ENCODE measurements at regions not wholly inside any gene's neighbourhood (a gene's known extent, or its start where the extent isn't known, plus 50 kb on each side); places are given as distances from the start of the nearest gene placed in this dataset.

DNA sequence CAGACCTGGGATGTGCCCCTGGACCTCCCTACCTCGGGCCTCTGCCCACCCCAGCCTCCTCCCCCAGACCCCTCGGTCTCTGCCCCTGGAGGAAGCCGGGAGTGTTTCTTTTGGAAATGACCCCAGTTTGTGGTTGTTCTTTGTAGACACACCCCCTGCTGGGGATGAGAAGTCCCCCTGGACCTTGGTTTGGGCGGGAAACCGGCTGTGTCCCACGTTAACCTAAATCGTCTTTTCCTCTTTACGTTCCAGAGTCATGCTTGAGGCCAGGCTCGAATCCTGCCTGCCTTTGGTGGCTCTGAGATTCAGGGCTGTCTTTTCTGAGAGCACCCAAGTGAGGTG lies 116.6 kb downstream of the METRNL start:
- Histone ChIP-seq H3K9ac (ENCODE audit: low read length) (no peak overlapping the region), H3K4me1 (ENCODE audit: insufficient read depth, low read length, severe bottlenecking) (peaks cover 23% of the 10 kb centered on the region), H3K27ac (ENCODE audit: low read depth, low read length, poor library complexity, severe bottlenecking) (no peak overlapping the region), H3K9me3 (ENCODE audit: low read length) (no peaks in the 10 kb centered on the region), H3K36me3 (ENCODE audit: insufficient read depth, low read length) (no peaks in the 10 kb centered on the region), H4K20me1 (ENCODE audit: insufficient read depth, low read length) (no peaks in the 10 kb centered on the region), H3K9me2 (ENCODE audit: low read depth, low read length) (no peaks in the 10 kb centered on the region), H3K4me3 (ENCODE audit: low read depth, low read length, poor library complexity, severe bottlenecking) (no peak overlapping the region), H2AFZ (ENCODE audit: low read length) (no peak overlapping the region), H3K27me3 (ENCODE audit: insufficient read depth, low read length) (no peaks in the 10 kb centered on the region; the same call in 1 of the 2 replicates), H3K4me2 (ENCODE audit: low read length) (no peak overlapping the region), H3K79me2 (ENCODE audit: insufficient read depth, low read length) (no peaks in the 10 kb centered on the region), H3F3A (ENCODE audit: insufficient read depth, low read length) (no peaks in the 10 kb centered on the region)
- no peak for TF ChIP-seq EZH2 (IDR thresholded peaks at IDR 0.05; ENCODE audit: borderline replicate concordance, low read length)
- TF ChIP-seq CTCF (IDR thresholded peaks at IDR 0.05; ENCODE audit: low read length) = no peak

GRCh38 chr17:83196366-83196765 lies 117.0 kb downstream of the METRNL start:
- Histone ChIP-seq H3K79me2 (ENCODE audit: insufficient read depth, low read length) (no peaks in the 10 kb centered on the region), H3K27ac (ENCODE audit: low read depth, low read length, poor library complexity, severe bottlenecking) (no peak overlapping the region), H3K9ac (ENCODE audit: low read length) (no peak overlapping the region), H3K4me3 (ENCODE audit: low read depth, low read length, poor library complexity, severe bottlenecking) (no peak overlapping the region), H3K27me3 (ENCODE audit: insufficient read depth, low read length) (no peaks in the 10 kb centered on the region; the same call in 1 of the 2 replicates), H3K4me2 (ENCODE audit: low read length) (no peak overlapping the region), H3K9me2 (ENCODE audit: low read depth, low read length) (no peaks in the 10 kb centered on the region), H3K4me1 (ENCODE audit: insufficient read depth, low read length, severe bottlenecking) (peaks cover 23% of the 10 kb centered on the region), H3F3A (ENCODE audit: insufficient read depth, low read length) (no peaks in the 10 kb centered on the region), H3K36me3 (ENCODE audit: insufficient read depth, low read length) (no peaks in the 10 kb centered on the region), H2AFZ (ENCODE audit: low read length) (no peak overlapping the region), H4K20me1 (ENCODE audit: insufficient read depth, low read length) (no peaks in the 10 kb centered on the region), H3K9me3 (ENCODE audit: low read length) (no peaks in the 10 kb centered on the region)
- TF ChIP-seq CTCF (IDR thresholded peaks at IDR 0.05; ENCODE audit: low read length) (no peak), EZH2 (IDR thresholded peaks at IDR 0.05; ENCODE audit: borderline replicate concordance, low read length) (no peak)

- no peaks in the 10 kb centered on the region for H4K20me1 ChIP-seq (ENCODE audit: insufficient read depth, low read length)
- H3K9me2 ChIP-seq (ENCODE audit: low read depth, low read length) = no peaks in the 10 kb centered on the region
- H3K27ac ChIP-seq (ENCODE audit: low read depth, low read length, poor library complexity, severe bottlenecking) = no peak overlapping the region
- H3K27me3 ChIP-seq (ENCODE audit: insufficient read depth, low read length) = no peaks in the 10 kb centered on the region; the same call in 1 of the 2 replicates
- no peaks in the 10 kb centered on the region for H3K9me3 ChIP-seq (ENCODE audit: low read length)
- TF ChIP-seq EZH2 (IDR thresholded peaks at IDR 0.05; ENCODE audit: borderline replicate concordance, low read length) (no peak), CTCF (IDR thresholded peaks at IDR 0.05; ENCODE audit: low read length) (no peak)
- H3K36me3 ChIP-seq (ENCODE audit: insufficient read depth, low read length) = no peaks in the 10 kb centered on the region
- no peaks in the 10 kb centered on the region for H3F3A ChIP-seq (ENCODE audit: insufficient read depth, low read length)
- H3K4me2 ChIP-seq (ENCODE audit: low read length) = no peak overlapping the region
- no peak overlapping the region for H3K4me3 ChIP-seq (ENCODE audit: low read depth, low read length, poor library complexity, severe bottlenecking)
- H3K79me2 ChIP-seq (ENCODE audit: insufficient read depth, low read length) = no peaks in the 10 kb centered on the region
- no peak overlapping the region for H2AFZ ChIP-seq (ENCODE audit: low read length)
- peaks cover 23% of the 10 kb centered on the region for H3K4me1 ChIP-seq (ENCODE audit: insufficient read depth, low read length, severe bottlenecking)
- no peak overlapping the region for H3K9ac ChIP-seq (ENCODE audit: low read length)
Measured at GRCh38 chr17:83196973-83197880, 117.8 kb downstream of the METRNL start.

Measured in OCI-LY1 (cell line).